ENCODE measurements at regions not wholly inside any gene's neighbourhood (a gene's known extent, or its start where the extent isn't known, plus 50 kb on each side); places are given as distances from the start of the nearest gene placed in this dataset.

DNA sequence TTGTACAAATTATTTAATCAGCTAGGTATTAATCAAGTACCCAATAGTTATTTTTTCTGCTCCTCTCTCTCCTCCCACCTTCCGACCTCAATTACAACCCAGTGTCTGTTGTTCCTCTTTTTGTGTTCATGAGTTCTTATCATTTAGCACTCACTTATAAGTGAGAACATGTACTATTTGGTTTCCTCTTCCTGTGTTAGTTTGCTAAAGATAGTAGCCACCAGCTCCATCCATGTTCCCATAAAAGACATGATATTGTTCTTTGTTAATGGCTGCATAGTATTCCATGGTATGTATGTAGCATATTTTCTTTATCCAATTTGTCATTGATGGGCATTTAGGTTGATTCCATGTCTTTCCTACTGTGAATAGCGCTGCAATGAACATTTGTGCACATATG, 652.8 kb upstream of the CITED2 start:
- no peaks in the 10 kb centered on the region for H3K4me1 ChIP-seq (replicated peaks in 1 of 2; ENCODE audit: control insufficient read depth in 2 of 2, insufficient read depth in 2 of 2, low read length in 2 of 2)
- in situ Hi-C loops (cut with MboI) (no loop called here), intact Hi-C loops (cut with micrococcal nuclease) (no loop called here)
- DNase-seq (ENCODE audit: extremely low read depth in 1 of 4, low spot score in 3 of 4) (no peak), FAIRE-seq (no peak), ATAC-seq (no peak)
- no peak overlapping the region for H3K27ac ChIP-seq (ENCODE audit: extremely low read depth, low read depth, low read length)
- no peak for TF ChIP-seq DNMT1 (IDR thresholded peaks at IDR 0.05)
- peak; percentile 64 for TF ChIP-seq ZNF146 (CRISPR knock-in tag; IDR thresholded peaks at IDR 0.05; ENCODE audit: unreplicated experiment)
- WGBS (ENCODE audit: insufficient coverage, low coverage, missing lambda C conversion rate) = 9% methylated on average over 2 of the region's 2 CpGs
- no peaks in the 10 kb centered on the region for H4K20me1 ChIP-seq (replicated peaks; ENCODE audit: control insufficient read depth, insufficient read depth, low read length)
- no peaks in the 10 kb centered on the region for H3K36me3 ChIP-seq (ENCODE audit: control insufficient read depth, insufficient read depth, low read length)
- H3K27me3 ChIP-seq (ENCODE audit: control insufficient read depth in 2 of 2, insufficient read depth in 2 of 2, low read length in 2 of 2) = no peaks in the 10 kb centered on the region
- H3K9me1 ChIP-seq (ENCODE audit: control insufficient read depth, insufficient read depth, low read length) = no peaks in the 10 kb centered on the region
- no peak overlapping the region for H2AFZ ChIP-seq (ENCODE audit: low read depth, low read length)
- H3K9me3 ChIP-seq (replicated peaks; ENCODE audit: control insufficient read depth, insufficient read depth, low read depth, low read length) = no peaks in the 10 kb centered on the region
- ChIA-PET CTCF (ENCODE audit: low intra/inter-chr PET ratio) (no interaction called here), POLR2A (no interaction called here)
- no peaks in the 10 kb centered on the region for H3K79me2 ChIP-seq (ENCODE audit: control insufficient read depth, insufficient read depth, low read length)
- H3K4me3 ChIP-seq = no peak overlapping the region
- no TSS peak for BruUV-seq (replicated peaks)
- H3K9ac ChIP-seq (ENCODE audit: insufficient read depth in 1 of 2, low read depth in 2 of 2, low read length in 2 of 2) = no peak overlapping the region
- no peak overlapping the region for H3K4me2 ChIP-seq (ENCODE audit: insufficient read depth, low read length)

DNA sequence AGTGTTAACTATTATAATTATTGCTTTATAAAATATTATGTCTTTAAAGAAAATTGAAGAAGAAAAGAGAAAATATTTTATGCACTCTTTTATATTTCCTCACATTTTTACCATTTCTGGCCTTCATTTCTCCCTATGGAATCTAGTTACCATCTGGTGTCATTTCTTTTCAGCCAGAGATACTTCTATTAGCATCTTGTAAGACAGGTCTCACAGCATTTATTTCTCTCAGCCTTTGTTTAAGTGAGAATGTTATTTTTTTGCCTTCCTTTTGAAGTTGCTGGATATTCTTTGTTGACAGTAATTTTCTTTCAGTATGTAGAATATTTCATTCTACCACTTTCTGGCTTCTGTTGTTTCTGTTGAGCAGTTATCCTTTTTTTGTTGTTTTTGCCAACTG, 652.1 kb upstream of the CITED2 start:
- Histone ChIP-seq H3K9me1 (ENCODE audit: control insufficient read depth, insufficient read depth, low read length) (no peaks in the 10 kb centered on the region), H3K9ac (ENCODE audit: insufficient read depth in 1 of 2, low read depth in 2 of 2, low read length in 2 of 2) (no peak overlapping the region), H3K27me3 (ENCODE audit: control insufficient read depth in 2 of 2, insufficient read depth in 2 of 2, low read length in 2 of 2) (no peaks in the 10 kb centered on the region), H2AFZ (ENCODE audit: low read depth, low read length) (no peak overlapping the region), H3K4me2 (ENCODE audit: insufficient read depth, low read length) (no peak overlapping the region), H3K4me3 (no peak overlapping the region), H4K20me1 (replicated peaks; ENCODE audit: control insufficient read depth, insufficient read depth, low read length) (no peaks in the 10 kb centered on the region), H3K27ac (ENCODE audit: extremely low read depth, low read depth, low read length) (no peak overlapping the region), H3K79me2 (ENCODE audit: control insufficient read depth, insufficient read depth, low read length) (no peaks in the 10 kb centered on the region), H3K36me3 (ENCODE audit: control insufficient read depth, insufficient read depth, low read length) (no peaks in the 10 kb centered on the region), H3K4me1 (replicated peaks in 1 of 2; ENCODE audit: control insufficient read depth in 2 of 2, insufficient read depth in 2 of 2, low read length in 2 of 2) (no peaks in the 10 kb centered on the region), H3K9me3 (replicated peaks; ENCODE audit: control insufficient read depth, insufficient read depth, low read depth, low read length) (no peaks in the 10 kb centered on the region)
- ATAC-seq (no peak), DNase-seq (ENCODE audit: extremely low read depth in 1 of 4, low spot score in 3 of 4) (no peak), FAIRE-seq (no peak)
- ChIA-PET POLR2A (no interaction called here), CTCF (ENCODE audit: low intra/inter-chr PET ratio) (no interaction called here)
- intact Hi-C loops (cut with micrococcal nuclease) = no loop called here
- in situ Hi-C loops (cut with MboI) = no loop called here
- TF ChIP-seq, protein P1, sequence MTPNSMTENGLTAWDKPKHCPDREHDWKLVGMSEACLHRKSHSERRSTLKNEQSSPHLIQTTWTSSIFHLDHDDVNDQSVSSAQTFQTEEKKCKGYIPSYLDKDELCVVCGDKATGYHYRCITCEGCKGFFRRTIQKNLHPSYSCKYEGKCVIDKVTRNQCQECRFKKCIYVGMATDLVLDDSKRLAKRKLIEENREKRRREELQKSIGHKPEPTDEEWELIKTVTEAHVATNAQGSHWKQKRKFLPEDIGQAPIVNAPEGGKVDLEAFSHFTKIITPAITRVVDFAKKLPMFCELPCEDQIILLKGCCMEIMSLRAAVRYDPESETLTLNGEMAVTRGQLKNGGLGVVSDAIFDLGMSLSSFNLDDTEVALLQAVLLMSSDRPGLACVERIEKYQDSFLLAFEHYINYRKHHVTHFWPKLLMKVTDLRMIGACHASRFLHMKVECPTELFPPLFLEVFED (CRISPR knock-in tag; conservative IDR thresholded peaks at IDR 0.05) = no peak
- TF ChIP-seq, protein P2, sequence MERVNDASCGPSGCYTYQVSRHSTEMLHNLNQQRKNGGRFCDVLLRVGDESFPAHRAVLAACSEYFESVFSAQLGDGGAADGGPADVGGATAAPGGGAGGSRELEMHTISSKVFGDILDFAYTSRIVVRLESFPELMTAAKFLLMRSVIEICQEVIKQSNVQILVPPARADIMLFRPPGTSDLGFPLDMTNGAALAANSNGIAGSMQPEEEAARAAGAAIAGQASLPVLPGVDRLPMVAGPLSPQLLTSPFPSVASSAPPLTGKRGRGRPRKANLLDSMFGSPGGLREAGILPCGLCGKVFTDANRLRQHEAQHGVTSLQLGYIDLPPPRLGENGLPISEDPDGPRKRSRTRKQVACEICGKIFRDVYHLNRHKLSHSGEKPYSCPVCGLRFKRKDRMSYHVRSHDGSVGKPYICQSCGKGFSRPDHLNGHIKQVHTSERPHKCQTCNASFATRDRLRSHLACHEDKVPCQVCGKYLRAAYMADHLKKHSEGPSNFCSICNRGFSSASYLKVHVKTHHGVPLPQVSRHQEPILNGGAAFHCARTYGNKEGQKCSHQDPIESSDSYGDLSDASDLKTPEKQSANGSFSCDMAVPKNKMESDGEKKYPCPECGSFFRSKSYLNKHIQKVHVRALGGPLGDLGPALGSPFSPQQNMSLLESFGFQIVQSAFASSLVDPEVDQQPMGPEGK (CRISPR knock-in tag; IDR thresholded peaks at IDR 0.05; ENCODE audit: borderline replicate concordance) = no peak
- TF ChIP-seq MAFG (tag; conservative IDR thresholded peaks at IDR 0.05) (no peak), ZNF444 (CRISPR knock-in tag; IDR thresholded peaks at IDR 0.05) (no peak), SMARCB1 (IDR thresholded peaks at IDR 0.05; ENCODE audit: insufficient read length, low read depth) (no peak), MCM7 (IDR thresholded peaks at IDR 0.05) (no peak), ZNF24 (IDR thresholded peaks at IDR 0.05) (no peak), SMAD1 (IDR thresholded peaks at IDR 0.05; ENCODE audit: low read depth, low read length, partially characterized antibody) (no peak), CBFA2T3 (IDR thresholded peaks at IDR 0.05) (no peak)
- no TSS peak for BruUV-seq (replicated peaks)

All from K562 (cell line).